T-helper 2 cell (primary cell): ENCODE measurements at regions not wholly inside any gene's neighbourhood (a gene's known extent, or its start where the extent isn't known, plus 50 kb on each side); places are given as distances from the start of the nearest gene placed in this dataset.
"Not testable (repeated sequence)": the region's sequence is repeated elsewhere in the genome, so short reads cannot be mapped to it uniquely, and the experiment has no call there.

Experiments
- DNase-seq, 5 experiments: peaks; one replicate each; pipeline versions ENCODE4 v3.0.0 to v3.0.0-alpha.2; 2012 to 2022

DNA sequence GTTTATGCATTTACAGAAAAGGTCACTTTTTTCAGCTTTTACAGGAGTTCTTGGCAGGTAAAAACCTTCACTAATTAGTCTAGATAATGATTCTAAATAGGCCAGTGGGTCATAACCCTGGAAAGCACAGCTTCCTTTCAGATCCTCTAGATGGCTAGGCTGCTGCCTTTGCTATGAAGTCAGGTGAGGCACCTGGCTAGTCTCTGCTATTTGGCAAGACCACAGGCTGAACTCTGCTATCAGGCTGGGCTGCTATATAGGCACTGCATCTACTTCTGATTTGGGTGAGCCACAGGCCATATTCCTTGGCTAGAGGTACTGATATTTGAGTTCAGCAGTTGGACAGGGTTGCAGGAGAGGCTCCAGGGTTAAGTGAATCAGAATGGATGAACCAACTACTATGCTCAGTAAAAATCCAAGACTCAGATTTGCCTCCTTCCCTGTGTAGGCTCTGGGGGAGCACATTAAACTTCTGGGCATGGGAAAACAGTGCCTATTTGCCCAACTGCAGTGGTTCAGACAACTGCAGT is 665.7 kb upstream of the TBL1XR1 start:
- no peak for DNase-seq

DNA sequence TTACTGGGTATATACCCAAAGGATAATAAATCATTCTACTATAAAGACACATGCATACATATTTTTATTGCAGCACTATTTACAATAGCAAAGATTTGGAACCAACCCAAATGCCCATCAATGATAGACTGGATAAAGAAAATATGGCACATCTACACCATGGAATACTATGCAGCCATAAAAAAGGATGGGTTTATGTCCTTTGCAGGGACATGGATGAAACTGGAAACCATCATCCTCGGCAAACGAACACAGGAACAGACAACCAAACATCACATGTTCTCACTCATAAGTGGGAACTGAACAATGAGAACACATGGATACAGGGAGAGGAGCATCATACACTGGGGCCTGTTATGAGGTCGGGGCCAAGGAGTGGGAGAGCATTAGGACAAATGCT is 665.0 kb upstream of the KCNMB2 start:
- DNase-seq, result not testable (repeated sequence)

DNA sequence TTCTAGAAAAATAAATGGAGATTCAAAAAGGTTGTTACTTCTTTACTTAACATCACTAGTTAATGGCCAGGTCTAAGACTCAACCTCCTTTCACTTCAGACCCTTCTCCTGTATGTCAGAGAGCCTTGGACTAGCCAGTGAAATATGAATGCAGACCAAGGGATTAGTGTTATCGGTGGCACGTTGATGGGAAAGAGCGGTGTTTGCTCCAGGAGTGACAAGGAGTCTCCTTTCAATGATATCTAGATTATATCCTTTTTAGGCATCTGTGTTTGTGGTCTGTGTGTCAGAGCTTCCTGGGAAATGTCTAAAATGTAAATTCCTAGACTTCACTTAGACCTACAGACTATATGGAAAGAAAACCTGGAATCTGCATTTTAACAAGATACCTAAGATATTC is 658.0 kb upstream of the KCNMB2 start:
- DNase-seq, result no peak

DNA sequence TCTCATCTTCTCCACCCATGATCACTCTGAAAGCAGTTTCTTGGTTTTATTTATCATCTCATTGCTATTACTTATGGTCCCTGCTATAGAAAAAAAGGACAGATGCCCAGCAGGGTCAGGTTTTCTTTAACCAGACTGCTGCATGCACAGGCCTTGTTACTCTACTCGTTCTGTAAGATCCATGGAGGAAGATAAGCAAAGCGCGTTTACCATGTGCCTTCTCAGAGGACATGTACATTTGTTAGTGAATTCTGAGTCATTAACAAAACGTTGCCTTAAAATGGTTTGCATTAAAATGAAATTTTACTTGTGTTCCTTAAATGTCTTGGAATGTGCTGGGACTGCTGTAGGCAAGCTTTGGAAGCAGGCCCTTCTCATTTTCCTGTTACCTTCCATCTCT is 657.3 kb upstream of the KCNMB2 start:
- no peak for DNase-seq

DNA sequence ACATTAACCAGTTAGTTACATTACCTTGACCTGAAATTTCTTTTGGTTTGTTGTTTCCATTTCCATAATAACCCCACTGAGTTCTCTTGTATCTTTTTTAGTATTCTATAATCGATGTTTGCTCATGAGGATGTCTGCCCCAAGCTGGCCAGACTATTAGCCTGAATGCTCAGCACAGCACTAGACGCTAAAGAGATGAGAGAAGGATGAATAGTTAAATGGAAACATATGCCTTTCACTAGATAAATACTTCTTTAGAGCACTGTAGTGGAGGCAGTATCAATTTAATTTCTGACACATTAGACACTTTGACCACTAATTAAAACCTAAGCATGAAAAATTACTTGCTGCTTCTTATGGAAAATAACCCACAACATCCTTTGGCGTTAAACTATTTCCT is 654.9 kb upstream of the KCNMB2 start:
- DNase-seq, result no peak

DNA sequence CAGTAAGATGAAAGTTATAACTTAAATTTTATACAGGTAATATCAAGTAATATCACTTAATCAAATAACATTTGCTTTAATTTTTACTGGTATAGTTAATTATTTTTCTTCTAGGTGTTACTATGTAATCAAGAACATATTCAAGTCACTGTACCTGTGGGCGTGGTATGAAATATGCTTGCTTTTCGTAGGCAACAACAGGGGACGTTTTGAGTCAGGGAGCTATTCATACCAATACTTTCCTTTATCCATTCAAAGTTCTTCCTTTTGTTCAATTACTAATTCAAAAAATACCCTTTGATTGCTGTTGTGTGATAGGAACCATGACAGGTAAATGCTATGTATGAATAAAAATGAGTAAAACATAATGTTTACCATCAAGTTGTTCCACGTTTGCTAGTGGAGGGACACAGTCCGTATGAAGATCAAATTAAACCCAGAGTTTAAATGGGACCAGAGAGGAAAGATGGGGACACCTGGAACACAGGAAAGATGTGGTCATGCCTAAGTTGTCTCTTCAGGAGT is 654.0 kb upstream of the KCNMB2 start:
- peak in 1 of 5 experiments; percentile 65 for DNase-seq

DNA sequence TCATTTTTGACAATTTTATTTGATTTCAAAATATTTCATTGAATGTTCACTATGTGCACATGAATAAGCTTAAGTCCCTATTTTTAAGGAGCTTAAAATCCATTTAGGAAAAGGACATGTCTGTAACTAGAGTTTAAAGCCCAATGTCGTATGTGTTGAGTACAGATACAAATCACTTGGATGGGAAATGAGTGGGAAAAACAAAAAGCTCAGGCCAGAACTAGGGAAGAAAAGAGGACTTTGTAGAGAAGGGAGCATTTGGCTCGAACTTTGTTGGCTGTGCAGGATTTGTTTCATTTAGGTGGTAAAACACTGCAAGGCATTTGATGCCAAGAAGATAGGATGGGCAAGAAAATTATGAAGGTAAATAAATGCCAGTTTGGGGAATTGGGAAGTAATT is 653.1 kb upstream of the KCNMB2 start:
- no peak for DNase-seq

DNA sequence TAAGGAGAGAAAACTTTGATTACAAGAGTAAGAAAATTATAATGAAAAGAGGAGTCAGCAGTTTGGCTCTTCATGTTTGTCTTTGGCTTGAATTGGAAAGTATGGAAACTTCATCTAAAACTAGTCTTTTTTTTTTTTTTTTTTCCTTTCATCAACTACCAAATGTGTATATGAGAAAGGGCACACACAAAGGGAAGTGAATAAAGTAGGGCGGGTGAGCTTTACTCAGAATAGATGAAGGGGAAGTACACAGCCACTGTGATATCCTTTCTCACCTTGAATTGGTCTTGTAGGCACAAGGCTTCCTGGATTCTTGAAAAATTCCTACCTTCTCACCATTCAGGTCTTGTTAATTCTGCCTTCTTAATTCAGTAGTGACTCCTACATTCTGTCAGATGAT is 652.3 kb upstream of the KCNMB2 start:
- DNase-seq, result no peak

DNA sequence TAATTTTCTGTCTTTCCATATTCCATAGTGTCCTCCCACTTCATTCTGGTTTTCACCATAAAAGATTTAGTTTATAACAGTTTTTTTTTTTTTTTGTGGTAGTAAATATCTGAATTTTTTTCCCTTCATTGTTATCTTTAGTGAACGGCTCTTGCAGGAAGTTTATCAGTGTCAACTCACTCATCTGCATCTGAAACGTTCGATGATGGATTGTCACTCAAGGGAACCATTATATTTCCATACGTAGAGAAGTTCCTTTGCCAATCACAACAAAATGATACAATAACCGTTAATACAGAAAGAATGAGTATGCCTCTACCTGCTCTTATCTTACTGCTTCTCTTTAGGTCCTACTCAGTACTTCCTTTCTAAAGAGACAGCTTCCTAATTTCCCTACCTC is 651.2 kb upstream of the KCNMB2 start:
- no peak for DNase-seq

DNA sequence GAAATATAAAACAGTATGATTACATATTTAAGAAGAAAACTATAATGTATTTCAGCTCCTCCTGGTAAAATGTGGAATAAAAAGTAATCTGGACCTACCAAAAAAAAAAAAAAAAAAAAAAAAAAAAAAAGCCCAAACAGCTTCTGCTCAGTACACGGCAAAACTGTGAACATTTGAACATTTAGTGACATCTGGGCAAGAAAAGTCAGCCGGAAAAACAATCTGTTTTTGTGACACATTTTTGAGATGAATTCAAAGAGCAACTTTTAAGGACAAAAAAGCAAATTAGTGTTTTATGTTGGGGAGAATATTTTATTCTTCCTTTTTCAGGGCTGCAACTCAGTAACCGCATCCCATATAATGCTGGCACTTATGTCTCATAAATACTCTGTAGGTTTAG is 649.7 kb upstream of the KCNMB2 start:
- no peak for DNase-seq

DNA sequence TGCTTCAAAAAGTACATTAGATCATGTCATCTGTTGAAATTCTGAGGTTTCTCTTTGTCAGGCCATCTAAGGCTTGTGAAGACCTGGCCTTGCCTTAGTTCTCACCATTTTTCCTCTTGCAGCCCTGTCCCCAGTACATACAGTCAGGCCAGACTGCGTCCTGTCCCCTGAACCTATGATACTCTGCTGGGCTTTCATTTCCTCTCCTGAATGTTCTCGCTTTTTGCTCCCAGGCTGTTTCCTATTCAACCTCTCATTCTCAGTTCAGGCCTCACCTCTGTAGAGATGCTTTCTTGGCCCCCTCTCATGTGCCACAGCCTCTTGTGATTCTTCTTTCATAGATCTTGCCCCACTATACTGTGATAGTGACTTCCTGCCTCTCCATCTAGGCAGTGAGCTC is 648.8 kb upstream of the KCNMB2 start:
- no peak for DNase-seq

DNA sequence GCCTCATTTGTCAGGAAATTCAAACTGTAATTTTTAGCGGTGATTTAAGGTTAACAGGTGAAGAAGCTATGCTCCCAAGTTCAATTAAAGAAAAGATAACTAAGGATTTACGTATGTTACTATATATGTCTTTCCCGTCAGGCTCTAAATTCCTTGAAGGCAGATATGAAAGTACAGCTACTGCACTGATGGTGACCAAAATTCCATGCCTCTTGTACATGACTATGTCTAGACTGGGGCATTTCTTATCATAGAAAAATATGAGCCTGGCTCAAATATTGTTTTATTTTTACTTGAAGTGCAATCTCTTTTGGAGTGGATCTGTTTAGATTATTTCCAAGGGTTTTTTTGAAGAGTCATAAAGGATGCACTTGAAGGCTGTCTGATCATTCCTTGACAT is 647.1 kb upstream of the KCNMB2 start:
- DNase-seq, result no peak

DNA sequence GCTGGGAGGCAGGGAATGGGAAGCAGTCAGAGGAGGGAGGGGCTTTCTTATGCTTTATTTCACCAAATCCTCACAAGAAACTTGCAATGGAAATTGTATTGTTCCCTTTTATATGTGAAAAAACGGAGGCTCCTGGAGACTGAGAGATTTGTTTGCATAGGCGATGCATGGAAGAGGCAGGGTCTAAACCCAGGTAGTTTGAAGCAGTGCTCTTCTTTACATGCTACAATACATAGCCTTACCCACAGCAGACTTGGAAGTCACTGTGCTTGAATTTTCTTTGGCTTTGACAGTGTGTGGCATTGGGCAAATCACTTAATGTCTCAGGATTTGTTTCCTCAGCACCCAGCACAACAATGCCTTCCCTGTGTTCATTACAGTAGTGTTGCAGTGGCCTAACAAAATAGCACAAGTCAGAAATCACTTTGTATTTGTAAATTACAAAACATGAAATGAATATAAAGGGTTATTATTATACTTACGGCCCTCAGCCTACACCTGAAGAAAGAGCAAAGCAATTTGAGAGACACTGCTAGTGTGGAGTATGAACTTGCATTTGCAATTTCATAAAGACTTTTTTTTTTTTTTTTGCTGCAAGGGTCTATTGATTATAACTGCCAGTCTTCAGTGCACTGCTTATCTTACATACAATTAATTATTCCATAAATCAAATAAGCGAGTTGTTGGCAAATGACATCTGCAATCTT is 646.4 kb upstream of the KCNMB2 start:
- DNase-seq, result no peak

DNA sequence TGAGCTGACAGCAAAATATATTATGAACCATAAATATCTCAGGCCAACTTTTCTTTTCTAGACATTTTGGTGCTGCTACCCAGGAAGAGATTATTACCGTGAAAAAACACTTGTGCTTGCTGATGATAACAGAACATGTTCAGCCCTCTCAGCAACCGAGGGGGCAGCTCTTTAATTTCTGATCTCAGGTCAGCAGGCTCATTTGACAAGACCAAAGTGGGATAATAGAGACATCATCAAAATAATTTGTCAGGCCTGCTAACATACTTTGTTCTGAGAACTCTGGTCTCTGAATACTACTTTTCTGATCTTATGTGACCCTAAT is 645.9 kb upstream of the KCNMB2 start:
- no peak for DNase-seq

DNA sequence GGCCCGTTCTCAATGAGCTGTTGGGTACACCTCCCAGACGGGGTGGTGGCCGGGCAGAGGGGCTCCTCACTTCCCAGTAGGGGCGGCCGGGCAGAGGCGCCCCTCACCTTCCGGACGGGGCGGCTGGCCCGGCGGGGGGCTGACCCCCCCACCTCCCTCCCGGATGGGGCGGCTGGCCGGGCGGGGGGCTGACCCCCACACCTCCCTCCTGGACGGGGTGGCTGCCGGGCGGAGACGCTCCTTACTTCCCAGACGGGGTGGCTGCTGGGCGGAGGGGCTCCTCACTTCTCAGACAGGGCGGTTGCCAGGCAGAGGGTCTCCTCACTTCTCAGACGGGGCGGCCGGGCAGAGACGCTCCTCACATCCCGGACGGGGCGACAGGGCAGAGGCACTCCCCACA is 644.7 kb upstream of the KCNMB2 start:
- not testable (repeated sequence) for DNase-seq

DNA sequence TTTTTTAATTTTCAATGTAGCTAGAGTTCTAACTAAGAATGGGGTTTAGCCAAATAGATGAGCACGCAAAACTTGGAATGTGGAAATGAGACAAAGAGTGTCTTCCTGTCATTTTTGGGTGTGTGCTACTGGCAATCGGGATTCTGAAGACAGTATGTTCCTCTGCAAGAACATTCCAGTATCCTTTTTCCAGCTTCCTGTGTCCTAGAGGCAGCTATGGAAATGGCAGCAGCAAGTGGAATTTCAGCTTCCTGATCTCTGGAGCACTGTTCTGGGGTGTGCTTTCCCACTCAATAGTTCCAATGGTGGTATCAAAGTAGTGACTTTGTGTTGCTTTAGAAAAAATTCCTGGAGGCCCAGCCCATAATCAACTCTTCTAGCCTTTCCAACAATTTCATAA is 642.9 kb upstream of the KCNMB2 start:
- DNase-seq, result no peak

DNA sequence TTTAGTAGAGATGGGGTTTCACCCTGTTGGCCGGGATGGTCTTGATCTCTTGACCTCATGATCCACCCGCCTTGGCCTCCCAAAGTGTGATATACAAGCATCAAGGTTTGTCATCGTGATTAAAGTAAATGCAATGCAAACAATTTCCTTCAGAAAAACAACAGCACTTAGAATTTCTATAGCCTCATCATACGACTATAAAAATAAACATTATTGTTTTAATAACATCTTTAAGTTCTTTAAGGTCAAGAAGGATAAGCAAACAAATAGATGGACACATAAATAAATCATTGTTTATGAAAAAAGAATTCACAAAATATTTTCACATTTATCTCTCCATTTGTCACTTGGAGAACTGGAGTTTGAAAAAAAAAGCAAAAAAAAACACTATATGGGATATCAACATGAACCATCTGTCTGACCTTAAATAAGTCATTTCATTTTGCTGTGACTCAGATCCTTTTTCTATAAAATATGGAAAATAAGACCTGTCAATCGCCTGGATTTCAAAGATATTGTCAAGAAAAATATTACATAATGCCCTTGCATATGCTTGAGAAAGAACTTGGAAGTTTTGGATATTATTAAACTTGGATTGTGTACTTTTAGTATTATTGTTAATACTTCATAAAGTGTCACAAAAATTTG is 642.0 kb upstream of the KCNMB2 start:
- no peak for DNase-seq

DNA sequence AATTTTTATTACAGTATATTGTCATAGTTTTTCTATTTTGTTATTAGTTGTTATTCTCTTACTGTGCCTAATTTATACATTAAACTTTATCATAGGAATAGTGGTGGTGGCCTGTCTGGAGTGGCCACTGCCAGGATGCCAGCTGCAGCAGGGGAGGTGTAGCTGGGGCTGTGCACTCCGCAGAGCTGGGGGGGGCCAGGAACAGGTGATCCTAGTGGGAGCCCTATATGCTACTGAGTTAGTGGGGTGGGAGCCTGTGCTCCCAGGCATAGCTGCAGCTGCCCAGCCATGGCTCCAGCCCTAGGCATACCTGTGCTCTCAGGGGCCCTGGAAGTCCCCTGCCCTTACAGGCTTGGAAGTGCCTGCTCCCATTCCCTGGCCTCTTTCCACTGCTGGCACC is 638.1 kb upstream of the KCNMB2 start:
- DNase-seq, result no peak

DNA sequence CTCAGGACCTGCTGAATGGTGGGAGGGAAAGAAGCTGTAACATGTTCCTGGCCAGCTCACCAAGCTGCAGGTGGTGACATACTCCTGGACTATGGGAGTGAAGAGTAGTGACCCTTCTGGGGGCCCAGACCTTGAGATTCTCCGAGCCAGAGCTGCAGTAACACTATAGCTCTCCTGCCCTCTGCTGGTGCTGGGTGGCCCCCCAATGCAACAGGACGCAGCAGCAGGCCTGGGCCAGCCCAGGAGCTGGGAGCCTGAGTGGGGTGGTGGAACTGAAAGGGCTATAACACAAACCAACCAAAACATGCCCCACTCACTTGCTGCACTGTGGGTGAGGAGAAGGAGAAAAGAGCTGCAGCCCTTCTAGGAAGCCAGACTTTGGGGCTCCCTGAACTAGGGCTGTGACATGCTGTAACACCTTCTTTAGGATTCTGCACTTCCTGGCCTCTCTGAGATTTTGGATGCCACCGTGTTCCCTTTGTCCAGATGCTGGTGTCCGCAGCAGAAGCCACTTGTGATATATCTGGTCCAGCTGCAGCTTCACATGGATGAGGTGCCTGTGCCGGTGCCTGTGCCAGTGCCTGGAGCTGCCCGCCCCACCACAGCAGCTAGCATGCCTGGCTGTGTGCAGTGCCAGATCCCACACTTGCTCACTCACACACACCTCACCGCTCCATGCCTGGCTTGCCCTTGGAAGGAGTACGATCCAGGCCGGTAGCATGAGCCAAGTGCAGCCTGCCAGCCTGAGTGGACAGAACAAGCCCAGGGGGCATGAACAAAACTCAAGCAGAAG is 636.8 kb upstream of the KCNMB2 start:
- DNase-seq, result no peak

DNA sequence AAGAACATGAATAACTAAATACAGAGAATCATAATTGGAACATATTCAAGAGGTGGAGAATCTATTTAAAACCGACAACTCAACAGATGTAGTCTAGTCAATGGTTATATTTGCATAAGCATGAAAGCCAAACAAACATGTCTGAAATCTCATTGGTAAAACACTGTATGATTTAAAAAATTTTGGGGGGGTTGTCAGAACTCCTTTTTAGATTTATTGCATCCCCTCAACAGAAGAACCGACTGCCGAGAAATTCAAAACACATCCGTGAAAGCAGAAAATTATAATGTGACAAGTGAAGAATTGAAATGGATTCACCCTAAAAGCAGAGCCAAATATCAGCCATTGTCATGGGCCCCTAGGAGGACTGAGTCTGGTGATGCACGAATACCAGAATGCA is 633.4 kb upstream of the KCNMB2 start:
- no peak for DNase-seq

DNA sequence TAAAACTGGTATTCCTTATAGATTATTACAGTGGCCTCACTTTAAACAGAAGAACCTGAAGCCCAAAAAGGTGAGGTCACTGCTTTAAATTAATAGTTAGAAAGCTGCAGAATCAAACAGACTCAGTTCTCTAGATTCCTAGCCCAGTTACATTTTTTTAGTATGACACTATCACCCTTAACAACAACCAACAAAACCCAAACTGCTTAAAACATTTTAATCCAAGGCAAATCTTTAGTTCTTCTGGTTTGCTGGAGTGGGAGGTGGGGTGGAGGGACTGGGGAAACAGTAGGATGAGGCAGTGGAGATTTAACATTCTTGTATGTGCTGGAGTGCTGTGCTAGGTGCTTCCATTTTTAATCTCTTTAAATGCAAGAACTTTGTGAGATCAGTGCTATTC is 631.6 kb upstream of the KCNMB2 start:
- no peak for DNase-seq

DNA sequence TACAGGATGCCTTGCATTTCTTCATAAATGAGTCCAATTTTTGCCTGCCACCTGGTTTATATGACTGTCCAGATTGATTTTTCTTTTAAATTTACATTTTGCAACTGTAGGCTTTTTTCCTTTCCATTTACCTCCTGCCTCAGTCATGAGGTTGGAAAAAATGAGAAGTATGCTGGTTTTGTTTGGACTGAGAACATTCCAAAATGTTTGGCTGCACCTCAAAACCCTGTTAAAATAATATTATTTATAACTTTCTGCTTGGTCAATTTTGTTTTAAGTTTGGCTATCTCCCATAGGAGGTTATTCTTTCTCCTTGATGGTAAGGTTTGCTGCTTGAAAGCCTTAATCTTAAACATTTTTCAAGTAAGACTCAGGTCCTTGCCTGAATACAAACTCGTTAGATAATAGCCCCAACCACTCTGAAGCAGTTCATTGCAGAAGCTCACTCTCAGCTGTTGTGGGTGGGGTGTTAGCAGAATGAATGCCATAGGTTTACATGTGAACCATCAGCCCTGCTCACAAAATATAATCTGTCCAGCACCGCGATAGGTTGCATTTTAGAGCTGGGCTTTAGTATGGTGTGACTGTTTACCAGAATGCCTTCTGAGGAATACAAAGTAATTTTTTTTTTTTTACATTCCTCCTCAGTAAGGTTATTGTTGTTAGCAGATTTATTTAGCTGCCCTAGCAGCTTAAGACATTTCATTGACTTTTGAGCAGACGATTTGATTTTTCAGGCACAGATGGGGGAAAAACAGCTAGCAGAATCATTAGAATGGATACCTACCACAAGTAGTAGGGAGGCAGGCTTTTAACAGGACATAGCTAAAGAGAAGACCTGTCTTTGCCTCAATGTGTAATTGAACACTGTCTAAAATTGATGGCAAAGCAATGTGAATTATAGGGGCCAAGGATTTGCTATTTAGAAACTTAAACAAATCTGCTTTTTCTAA is 630.8 kb upstream of the KCNMB2 start:
- DNase-seq, result no peak

DNA sequence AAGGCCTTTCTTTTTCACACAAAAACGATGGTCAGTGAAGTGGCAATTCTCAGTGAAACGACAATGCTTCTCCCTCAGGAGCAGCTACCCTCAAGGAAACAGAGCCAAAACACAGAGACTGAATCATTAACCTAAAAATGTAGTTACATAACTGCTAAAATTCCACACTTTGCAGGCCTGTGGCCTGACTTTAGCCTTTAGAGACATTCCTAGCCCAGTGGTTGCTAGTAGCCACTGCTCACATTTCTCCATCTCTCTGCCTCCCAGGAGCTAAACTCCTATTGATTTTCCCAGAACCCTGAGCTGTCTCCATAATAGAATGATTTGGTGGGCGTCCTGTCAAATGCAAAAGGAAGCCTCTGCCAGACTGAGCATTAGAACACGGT is 630.1 kb upstream of the KCNMB2 start:
- no peak for DNase-seq
